Gastroesophageal sphincter (tissue), 3 donors: ENCODE measurements at regions not wholly inside any gene's neighbourhood (a gene's known extent, or its start where the extent isn't known, plus 50 kb on each side); places are given as distances from the start of the nearest gene placed in this dataset.

ENCODE experiments used
- EP300 ChIP-seq: sonication (generic); formaldehyde crosslinking; IDR thresholded peaks from one replicate; pipeline ENCODE4 v1.6.1; 2017; ENCODE audit warnings: antibody characterized with exemption, mild to moderate bottlenecking
- POLR2A ChIP-seq, 2 donors: fragments of 450-650 bp; IDR thresholded peaks; one replicate each; pipeline ENCODE4 v1.6.1; 2017; ENCODE audit warnings: antibody characterized with exemption in 2 of 2, mild to moderate bottlenecking in 2 of 2, moderate library complexity in 1 of 2
- POLR2AphosphoS5 ChIP-seq: sonication (generic); formaldehyde crosslinking; IDR thresholded peaks from one replicate; pipeline ENCODE4 v1.6.1; 2017; ENCODE audit warnings: antibody characterized with exemption
- TF ChIP-seq, protein P1 (sequence below), 4 experiments: fragments of 200-600 bp in 2 of 4; fragments of 450-650 bp in 2 of 4; sonication (generic) in 1 of 4; IDR thresholded peaks; one replicate each; pipeline ENCODE4 v1.5.1; 2017 to 2019; ENCODE audit warnings: antibody characterized with exemption in 4 of 4, mild to moderate bottlenecking in 2 of 4, moderate library complexity in 2 of 4

DNA sequence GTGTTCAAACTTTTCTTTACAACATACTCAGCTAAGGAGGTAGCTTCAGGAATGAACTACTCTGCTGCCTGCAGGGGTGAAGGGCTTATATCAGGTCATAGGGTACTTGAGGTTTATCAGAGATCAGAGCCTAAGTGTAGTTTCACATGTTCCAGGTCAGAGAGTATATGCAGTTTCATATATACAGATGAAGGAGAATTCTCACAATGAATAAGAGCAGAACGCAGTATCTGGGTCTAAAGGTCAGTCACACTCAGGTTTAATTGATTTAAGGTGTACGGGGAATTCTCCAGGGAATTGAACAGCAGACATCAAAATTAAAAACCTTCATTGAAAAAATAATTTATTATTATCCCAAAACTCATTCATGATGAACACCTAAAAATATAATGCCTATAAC is 700.6 kb downstream of the TECRL start:
- TF ChIP-seq POLR2A (IDR thresholded peaks at IDR 0.05), result no peak
- no peak for TF ChIP-seq POLR2AphosphoS5
- TF ChIP-seq, protein P1, sequence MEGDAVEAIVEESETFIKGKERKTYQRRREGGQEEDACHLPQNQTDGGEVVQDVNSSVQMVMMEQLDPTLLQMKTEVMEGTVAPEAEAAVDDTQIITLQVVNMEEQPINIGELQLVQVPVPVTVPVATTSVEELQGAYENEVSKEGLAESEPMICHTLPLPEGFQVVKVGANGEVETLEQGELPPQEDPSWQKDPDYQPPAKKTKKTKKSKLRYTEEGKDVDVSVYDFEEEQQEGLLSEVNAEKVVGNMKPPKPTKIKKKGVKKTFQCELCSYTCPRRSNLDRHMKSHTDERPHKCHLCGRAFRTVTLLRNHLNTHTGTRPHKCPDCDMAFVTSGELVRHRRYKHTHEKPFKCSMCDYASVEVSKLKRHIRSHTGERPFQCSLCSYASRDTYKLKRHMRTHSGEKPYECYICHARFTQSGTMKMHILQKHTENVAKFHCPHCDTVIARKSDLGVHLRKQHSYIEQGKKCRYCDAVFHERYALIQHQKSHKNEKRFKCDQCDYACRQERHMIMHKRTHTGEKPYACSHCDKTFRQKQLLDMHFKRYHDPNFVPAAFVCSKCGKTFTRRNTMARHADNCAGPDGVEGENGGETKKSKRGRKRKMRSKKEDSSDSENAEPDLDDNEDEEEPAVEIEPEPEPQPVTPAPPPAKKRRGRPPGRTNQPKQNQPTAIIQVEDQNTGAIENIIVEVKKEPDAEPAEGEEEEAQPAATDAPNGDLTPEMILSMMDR (IDR thresholded peaks at IDR 0.05), result no peak
- no peak for TF ChIP-seq EP300
